Heart left ventricle (tissue), 16 donors: ENCODE measurements at regions not wholly inside any gene's neighbourhood (a gene's known extent, or its start where the extent isn't known, plus 50 kb on each side); places are given as distances from the start of the nearest gene placed in this dataset.

Source experiments
- ATAC-seq, 4 donors: fragments of 200-7000 bp; cut with Tn5 transposase; one replicate each; pipeline ENCODE4 v1.9.1; 2020 to 2022; ENCODE audit warnings: moderate library complexity in 4 of 4, mild to moderate bottlenecking in 3 of 4, moderate number of reproducible peaks in 1 of 4
- DNase-seq, 5 donors: peaks; one replicate each; pipeline ENCODE4 v3.0.0-alpha.2; 2020
- H3K27ac ChIP-seq, 12 donors: fragments of 200-600 bp; sonication (generic) in 4 of 12; one replicate each; pipeline versions ENCODE4 v1.5.0 to v1.8.0; 2016 to 2022; ENCODE audit warnings: mild to moderate bottlenecking in 2 of 12
- H3K27me3 ChIP-seq, 9 donors: fragments of 200-600 bp; sonication (generic) in 2 of 9; one replicate each; pipeline versions ENCODE4 v1.5.1 to v1.8.0; 2016 to 2022; ENCODE audit warnings: mild to moderate bottlenecking in 3 of 9
- H3K36me3 ChIP-seq, 9 donors: fragments of 200-600 bp; sonication (generic) in 2 of 9; one replicate each; pipeline versions ENCODE4 v1.5.0 to v1.8.0; 2018 to 2022; ENCODE audit warnings: mild to moderate bottlenecking in 2 of 9
- H3K4me1 ChIP-seq, 12 donors: fragments of 200-600 bp; sonication (generic) in 4 of 12; one replicate each; pipeline versions ENCODE4 v1.5.0 to v1.8.0; 2016 to 2022; ENCODE audit warnings: mild to moderate bottlenecking in 3 of 12
- H3K4me3 ChIP-seq, 12 donors: fragments of 200-600 bp; sonication (generic) in 4 of 12; one replicate each; pipeline versions ENCODE4 v1.5.0 to v1.8.0; 2017 to 2022; ENCODE audit warnings: mild to moderate bottlenecking in 9 of 12, moderate library complexity in 4 of 12
- H3K9me3 ChIP-seq, 12 donors: fragments of 200-600 bp; sonication (generic) in 4 of 12; one replicate each; pipeline versions ENCODE4 v1.5.0 to v1.8.0; 2016 to 2022; ENCODE audit warnings: mild to moderate bottlenecking in 1 of 12
- CTCF ChIP-seq, 12 donors: fragments of 200-600 bp; sonication (generic) in 4 of 12; IDR thresholded peaks; one replicate each; pipeline versions ENCODE4 v1.5.0 to v1.8.0; 2018 to 2022; ENCODE audit warnings: antibody characterized with exemption in 12 of 12, mild to moderate bottlenecking in 5 of 12
- POLR2A ChIP-seq, 2 donors: fragments of 450-650 bp; IDR thresholded peaks; one replicate each; pipeline ENCODE4 v1.6.1; 2017; ENCODE audit warnings: antibody characterized with exemption in 2 of 2, mild to moderate bottlenecking in 2 of 2, moderate library complexity in 2 of 2
- WGBS, 4 donors: extraction: QIAGEN DNeasy Blood & Tissue Kit in 2 of 4; methylation state at CpG; one replicate each; pipeline versions ENCODE4 v1.1.5 to v1.1.7; 2013 to 2018; 5-methylcytosine and 5-hydroxymethylcytosine counted together
- intact Hi-C, 10 donors: fragments of 100-400 bp; cut with DNase I; formaldehyde crosslinking; loops; one replicate each; pipeline versions ENCODE4 v1.11.1 to v1.14.2; 2022
- donor health status: ischemic (EF 13 %, LVEDD 7.1; RV severe dilation, severe dysfunction).
- donor health status: healthy with polysubstance abuse.
- donor health status: DM: no; HTN: yes; CAD: no.
- donor health status: DM: no; HTN: no; CAD: no.
- donor health status: ischemic (EF 25% LVEDD 6.9; RV normal size, moderate dysfunction).
- donor health status: ischemic (EF 25% LVEDD 5.7; RV mildly dilated, moderate dysfunction).
- donor health status: healthy.
- donor health status: DM: yes; HTN: yes; CAD: no.
- donor health status: ischemic (EF 35%, LVEDD 5.7; RV mildly dilated, moderate dysfunction).
- donor health status: nonischemic (EF 11% LVEDD 7.7; RV severe dilation, severe dysfunction).
- donor health status: DM: yes; HTN: yes; CAD: no.
- donor health status: PGD.
- donor health status: ischemic (EF 29% LVEDD 5.4; RV normal size, mild dysfunction).
- donor health status: nonischemic (EF 23%, LVEDD 6.1; RV moderate dilation, normal function).

- no peak for DNase-seq
- Histone ChIP-seq H3K27me3 (no peaks in the 10 kb centered on the region), H3K4me3 (no peak overlapping the region), H3K27ac (no peak overlapping the region), H3K36me3 (no peaks in the 10 kb centered on the region), H3K4me1 (no peaks in the 10 kb centered on the region), H3K9me3 (peaks cover 0 to 18% (median 0%) of the 10 kb centered on the region in 12 donors)
- TF ChIP-seq POLR2A (IDR thresholded peaks at IDR 0.05) = no peak
- TF ChIP-seq CTCF (IDR thresholded peaks at IDR 0.05) = no peak
- intact Hi-C loops = loop anchor here in 1 of 10 donors (10.0 kb wide), 1 partner anchor 255 kb away; no protein-coding TSS in a partner anchor
- no peak for ATAC-seq
- WGBS, 4 donors = 79 to 95% (median 88%) methylated on average over 1 of the region's 1 CpG
These were observed 266.3 kb downstream of the CCDC85A start for GRCh38 chr2:56450047-56450446.

- H3K4me1 ChIP-seq = no peaks in the 10 kb centered on the region
- ATAC-seq (no peak), DNase-seq (no peak)
- H3K4me3 ChIP-seq = no peak overlapping the region
- intact Hi-C loops = loop anchor here in 1 of 10 donors (10.0 kb wide), 1 partner anchor 256 kb away; no protein-coding TSS in a partner anchor
- no peak overlapping the region for H3K27ac ChIP-seq
- H3K36me3 ChIP-seq = no peaks in the 10 kb centered on the region
- H3K27me3 ChIP-seq = no peaks in the 10 kb centered on the region
- TF ChIP-seq POLR2A (IDR thresholded peaks at IDR 0.05) (no peak), CTCF (IDR thresholded peaks at IDR 0.05) (no peak)
- peaks cover 0 to 18% (median 0%) of the 10 kb centered on the region in 12 donors for H3K9me3 ChIP-seq
These were observed 267.0 kb downstream of the CCDC85A start for GRCh38 chr2:56450772-56451171.

GRCh38 chr2:56455642-56456041 is 271.9 kb downstream of the CCDC85A start:
- WGBS, 4 donors = 90 to 93% (median 91%) methylated on average over 2 of the region's 2 CpGs
- Histone ChIP-seq H3K27me3 (no peaks in the 10 kb centered on the region), H3K36me3 (no peaks in the 10 kb centered on the region), H3K4me1 (no peaks in the 10 kb centered on the region), H3K4me3 (no peak overlapping the region), H3K27ac (no peak overlapping the region), H3K9me3 (peaks cover 0 to 12% (median 0%) of the 10 kb centered on the region in 12 donors)
- TF ChIP-seq POLR2A (IDR thresholded peaks at IDR 0.05) (no peak), CTCF (IDR thresholded peaks at IDR 0.05) (no peak)
- intact Hi-C loops = loop anchor here in 1 of 10 donors (10.0 kb wide), 1 partner anchor 261 kb away; no protein-coding TSS in a partner anchor
- ATAC-seq (no peak), DNase-seq (no peak)

GRCh38 chr2:56456791-56457190 is 273.0 kb downstream of the CCDC85A start:
- Histone ChIP-seq H3K27me3 (no peaks in the 10 kb centered on the region), H3K36me3 (no peaks in the 10 kb centered on the region), H3K4me1 (no peaks in the 10 kb centered on the region), H3K9me3 (peaks cover 0 to under 1% (median 0%) of the 10 kb centered on the region in 12 donors), H3K27ac (no peak overlapping the region), H3K4me3 (no peak overlapping the region)
- ATAC-seq = no peak
- 84 to 93% (median 85%) methylated on average over 1 of the region's 1 CpG for WGBS, 4 donors
- DNase-seq = no peak
- TF ChIP-seq CTCF (IDR thresholded peaks at IDR 0.05) (no peak), POLR2A (IDR thresholded peaks at IDR 0.05) (no peak)
- intact Hi-C loops = loop anchor here in 1 of 10 donors (10.0 kb wide), 1 partner anchor 262 kb away; no protein-coding TSS in a partner anchor
